GM23338 (cell line): ENCODE measurements at regions not wholly inside any gene's neighbourhood (a gene's known extent, or its start where the extent isn't known, plus 50 kb on each side); places are given as distances from the start of the nearest gene placed in this dataset.

Experiments
- ATAC-seq: fragments of 200-7000 bp; cut with Tn5 transposase; 3 replicates; pipeline ENCODE4 v1.9.1; 2020
- DNase-seq: peaks from one replicate; pipeline ENCODE4 v3.0.0-alpha.2; 2015; ENCODE audit warnings: low spot score
- H2AFZ ChIP-seq: fragments of 200-600 bp; sonication (generic); 2 replicates; pipeline ENCODE4 v1.8.0; 2016; ENCODE audit warnings: antibody characterized with exemption, mild to moderate bottlenecking, moderate library complexity
- H3F3A ChIP-seq: fragments of 200-600 bp; sonication (generic); replicated peaks from 2 replicates; pipeline ENCODE4 v1.8.0; 2017; ENCODE audit warnings: antibody characterized with exemption, mixed run types, low read depth
- H3K27ac ChIP-seq: fragments of 200-600 bp; sonication (generic); 2 replicates; pipeline ENCODE4 v1.6.1; 2016; ENCODE audit warnings: low read depth
- H3K27me3 ChIP-seq: fragments of 200-600 bp; sonication (generic); 2 replicates; pipeline ENCODE4 v1.8.0; 2016; ENCODE audit warnings: mild to moderate bottlenecking, mixed run types, moderate library complexity; ENCODE audit not compliant: insufficient read depth
- H3K36me3 ChIP-seq: fragments of 200-600 bp; sonication (generic); 2 replicates; pipeline ENCODE4 v1.8.0; 2016; ENCODE audit warnings: mild to moderate bottlenecking; ENCODE audit not compliant: insufficient read depth
- H3K4me1 ChIP-seq: fragments of 200-600 bp; sonication (generic); 2 replicates; pipeline ENCODE4 v1.8.0; 2016; ENCODE audit warnings: mild to moderate bottlenecking, moderate library complexity; ENCODE audit not compliant: insufficient read depth
- H3K4me2 ChIP-seq: fragments of 200-600 bp; sonication (generic); 2 replicates; pipeline ENCODE4 v1.7.1; 2017; ENCODE audit warnings: mixed run types
- H3K4me3 ChIP-seq: fragments of 200-600 bp; sonication (generic); 2 replicates; pipeline ENCODE4 v1.6.1; 2016; ENCODE audit warnings: mixed run types
- H3K79me2 ChIP-seq: fragments of 200-600 bp; sonication (generic); replicated peaks from 2 replicates; pipeline ENCODE4 v1.8.0; 2017; ENCODE audit warnings: mild to moderate bottlenecking; ENCODE audit not compliant: insufficient read depth
- H3K9me2 ChIP-seq: fragments of 200-600 bp; sonication (generic); 2 replicates; pipeline ENCODE4 v1.8.0; 2017; ENCODE audit not compliant: insufficient read depth
- H4K20me1 ChIP-seq: fragments of 200-600 bp; sonication (generic); replicated peaks from 2 replicates; pipeline ENCODE4 v1.8.0; 2017; ENCODE audit warnings: mild to moderate bottlenecking; ENCODE audit not compliant: insufficient read depth
- H3K27ac Mint-ChIP-seq: 2 replicates; pipeline ENCODE4 v1.8.0; 2020; ENCODE audit warnings: inconsistent platforms, mild to moderate bottlenecking, moderate library complexity, mixed read lengths
- H3K27me3 Mint-ChIP-seq: 3 replicates; pipeline ENCODE4 v1.8.0; 2022; ENCODE audit warnings: low read depth, mild to moderate bottlenecking, moderate library complexity, mixed read lengths, inconsistent platforms; ENCODE audit not compliant: insufficient read depth, poor library complexity
- H3K36me3 Mint-ChIP-seq: 3 replicates; pipeline ENCODE4 v1.8.0; 2021; ENCODE audit warnings: low read depth, mild to moderate bottlenecking, inconsistent platforms, moderate library complexity, mixed read lengths
- H3K4me1 Mint-ChIP-seq: 3 replicates; pipeline ENCODE4 v1.8.0; 2020; ENCODE audit warnings: mild to moderate bottlenecking, inconsistent platforms, mixed read lengths
- H3K4me3 Mint-ChIP-seq: 3 replicates; pipeline ENCODE4 v1.8.0; 2021; ENCODE audit warnings: moderate library complexity, mild to moderate bottlenecking, inconsistent platforms, mixed read lengths
- H3K9me3 Mint-ChIP-seq: 3 replicates; pipeline ENCODE4 v1.8.0; 2020; ENCODE audit warnings: moderate library complexity, mild to moderate bottlenecking, inconsistent platforms, mixed read lengths
- CREB1 ChIP-seq: fragments of 250-450 bp; sonication (Bioruptor Pico); IDR thresholded peaks from 2 replicates; pipeline ENCODE4 v1.5.0; 2020; ENCODE audit warnings: low read depth, mild to moderate bottlenecking, moderate library complexity
- JUNB ChIP-seq: IDR thresholded peaks from one replicate; pipeline ENCODE4 v1.6.1; 2016; ENCODE audit warnings: antibody characterized with exemption; ENCODE audit not compliant: unreplicated experiment
- STAT1 ChIP-seq: IDR thresholded peaks from one replicate; pipeline ENCODE4 v1.6.1; 2016; ENCODE audit warnings: antibody characterized with exemption; ENCODE audit not compliant: unreplicated experiment
- TF ChIP-seq, protein P1 (sequence below): fragments of 250-450 bp; sonication (Bioruptor Pico); IDR thresholded peaks from 2 replicates; pipeline ENCODE4 v1.5.0; 2020; ENCODE audit warnings: mild to moderate bottlenecking, moderate library complexity
- TF ChIP-seq, protein P2 (sequence below), 2 experiments: fragments of 200-600 bp in 1 of 2; sonication (generic) in 1 of 2; conservative IDR thresholded peaks; 2 replicates each; pipeline versions ENCODE4 v1.5.1 to v1.6.1; 2016 to 2017; ENCODE audit warnings: antibody characterized with exemption in 2 of 2, low read depth in 2 of 2, mild to moderate bottlenecking in 2 of 2, moderate library complexity in 1 of 2

- TF ChIP-seq, protein P1, sequence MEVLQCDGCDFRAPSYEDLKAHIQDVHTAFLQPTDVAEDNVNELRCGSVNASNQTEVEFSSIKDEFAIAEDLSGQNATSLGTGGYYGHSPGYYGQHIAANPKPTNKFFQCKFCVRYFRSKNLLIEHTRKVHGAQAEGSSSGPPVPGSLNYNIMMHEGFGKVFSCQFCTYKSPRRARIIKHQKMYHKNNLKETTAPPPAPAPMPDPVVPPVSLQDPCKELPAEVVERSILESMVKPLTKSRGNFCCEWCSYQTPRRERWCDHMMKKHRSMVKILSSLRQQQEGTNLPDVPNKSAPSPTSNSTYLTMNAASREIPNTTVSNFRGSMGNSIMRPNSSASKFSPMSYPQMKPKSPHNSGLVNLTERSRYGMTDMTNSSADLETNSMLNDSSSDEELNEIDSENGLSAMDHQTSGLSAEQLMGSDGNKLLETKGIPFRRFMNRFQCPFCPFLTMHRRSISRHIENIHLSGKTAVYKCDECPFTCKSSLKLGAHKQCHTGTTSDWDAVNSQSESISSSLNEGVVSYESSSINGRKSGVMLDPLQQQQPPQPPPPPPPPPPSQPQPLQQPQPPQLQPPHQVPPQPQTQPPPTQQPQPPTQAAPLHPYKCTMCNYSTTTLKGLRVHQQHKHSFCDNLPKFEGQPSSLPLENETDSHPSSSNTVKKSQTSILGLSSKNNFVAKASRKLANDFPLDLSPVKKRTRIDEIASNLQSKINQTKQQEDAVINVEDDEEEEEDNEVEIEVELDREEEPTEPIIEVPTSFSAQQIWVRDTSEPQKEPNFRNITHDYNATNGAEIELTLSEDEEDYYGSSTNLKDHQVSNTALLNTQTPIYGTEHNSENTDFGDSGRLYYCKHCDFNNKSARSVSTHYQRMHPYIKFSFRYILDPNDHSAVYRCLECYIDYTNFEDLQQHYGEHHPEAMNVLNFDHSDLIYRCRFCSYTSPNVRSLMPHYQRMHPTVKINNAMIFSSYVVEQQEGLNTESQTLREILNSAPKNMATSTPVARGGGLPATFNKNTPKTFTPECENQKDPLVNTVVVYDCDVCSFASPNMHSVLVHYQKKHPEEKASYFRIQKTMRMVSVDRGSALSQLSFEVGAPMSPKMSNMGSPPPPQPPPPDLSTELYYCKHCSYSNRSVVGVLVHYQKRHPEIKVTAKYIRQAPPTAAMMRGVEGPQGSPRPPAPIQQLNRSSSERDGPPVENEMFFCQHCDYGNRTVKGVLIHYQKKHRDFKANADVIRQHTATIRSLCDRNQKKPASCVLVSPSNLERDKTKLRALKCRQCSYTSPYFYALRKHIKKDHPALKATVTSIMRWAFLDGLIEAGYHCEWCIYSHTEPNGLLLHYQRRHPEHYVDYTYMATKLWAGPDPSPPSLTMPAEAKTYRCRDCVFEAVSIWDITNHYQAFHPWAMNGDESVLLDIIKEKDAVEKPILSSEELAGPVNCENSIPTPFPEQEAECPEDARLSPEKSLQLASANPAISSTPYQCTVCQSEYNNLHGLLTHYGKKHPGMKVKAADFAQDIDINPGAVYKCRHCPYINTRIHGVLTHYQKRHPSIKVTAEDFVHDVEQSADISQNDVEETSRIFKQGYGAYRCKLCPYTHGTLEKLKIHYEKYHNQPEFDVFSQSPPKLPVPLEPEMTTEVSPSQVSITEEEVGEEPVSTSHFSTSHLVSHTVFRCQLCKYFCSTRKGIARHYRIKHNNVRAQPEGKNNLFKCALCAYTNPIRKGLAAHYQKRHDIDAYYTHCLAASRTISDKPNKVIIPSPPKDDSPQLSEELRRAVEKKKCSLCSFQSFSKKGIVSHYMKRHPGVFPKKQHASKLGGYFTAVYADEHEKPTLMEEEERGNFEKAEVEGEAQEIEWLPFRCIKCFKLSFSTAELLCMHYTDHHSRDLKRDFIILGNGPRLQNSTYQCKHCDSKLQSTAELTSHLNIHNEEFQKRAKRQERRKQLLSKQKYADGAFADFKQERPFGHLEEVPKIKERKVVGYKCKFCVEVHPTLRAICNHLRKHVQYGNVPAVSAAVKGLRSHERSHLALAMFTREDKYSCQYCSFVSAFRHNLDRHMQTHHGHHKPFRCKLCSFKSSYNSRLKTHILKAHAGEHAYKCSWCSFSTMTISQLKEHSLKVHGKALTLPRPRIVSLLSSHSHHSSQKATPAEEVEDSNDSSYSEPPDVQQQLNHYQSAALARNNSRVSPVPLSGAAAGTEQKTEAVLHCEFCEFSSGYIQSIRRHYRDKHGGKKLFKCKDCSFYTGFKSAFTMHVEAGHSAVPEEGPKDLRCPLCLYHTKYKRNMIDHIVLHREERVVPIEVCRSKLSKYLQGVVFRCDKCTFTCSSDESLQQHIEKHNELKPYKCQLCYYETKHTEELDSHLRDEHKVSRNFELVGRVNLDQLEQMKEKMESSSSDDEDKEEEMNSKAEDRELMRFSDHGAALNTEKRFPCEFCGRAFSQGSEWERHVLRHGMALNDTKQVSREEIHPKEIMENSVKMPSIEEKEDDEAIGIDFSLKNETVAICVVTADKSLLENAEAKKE, result no peak
Observed at GRCh38 chr7:110187877-110188554, 902.9 kb upstream of the LRRN3 start (continued).

- Mint-ChIP-seq H3K27ac (no peak overlapping the region), H3K9me3 (no peaks in the 10 kb centered on the region), H3K36me3 (no peaks in the 10 kb centered on the region), H3K4me3 (no peak overlapping the region), H3K4me1 (no peaks in the 10 kb centered on the region), H3K27me3 (no peaks in the 10 kb centered on the region)
- Histone ChIP-seq H3K4me1 (no peaks in the 10 kb centered on the region), H3K4me3 (no peak overlapping the region), H3K27me3 (no peaks in the 10 kb centered on the region), H2AFZ (peak overlapping the region; percentile 78), H4K20me1 (no peaks in the 10 kb centered on the region), H3F3A (no peaks in the 10 kb centered on the region), H3K79me2 (no peaks in the 10 kb centered on the region), H3K27ac (no peak overlapping the region), H3K4me2 (no peak overlapping the region), H3K9me2 (no peaks in the 10 kb centered on the region), H3K36me3 (no peaks in the 10 kb centered on the region)
- peak; percentile 73 for DNase-seq
- peak; percentile 96 for ATAC-seq
- TF ChIP-seq STAT1, result no peak
- TF ChIP-seq JUNB, result no peak
- TF ChIP-seq CREB1 (CRISPR knock-in tag), result no peak
- TF ChIP-seq, protein P2, sequence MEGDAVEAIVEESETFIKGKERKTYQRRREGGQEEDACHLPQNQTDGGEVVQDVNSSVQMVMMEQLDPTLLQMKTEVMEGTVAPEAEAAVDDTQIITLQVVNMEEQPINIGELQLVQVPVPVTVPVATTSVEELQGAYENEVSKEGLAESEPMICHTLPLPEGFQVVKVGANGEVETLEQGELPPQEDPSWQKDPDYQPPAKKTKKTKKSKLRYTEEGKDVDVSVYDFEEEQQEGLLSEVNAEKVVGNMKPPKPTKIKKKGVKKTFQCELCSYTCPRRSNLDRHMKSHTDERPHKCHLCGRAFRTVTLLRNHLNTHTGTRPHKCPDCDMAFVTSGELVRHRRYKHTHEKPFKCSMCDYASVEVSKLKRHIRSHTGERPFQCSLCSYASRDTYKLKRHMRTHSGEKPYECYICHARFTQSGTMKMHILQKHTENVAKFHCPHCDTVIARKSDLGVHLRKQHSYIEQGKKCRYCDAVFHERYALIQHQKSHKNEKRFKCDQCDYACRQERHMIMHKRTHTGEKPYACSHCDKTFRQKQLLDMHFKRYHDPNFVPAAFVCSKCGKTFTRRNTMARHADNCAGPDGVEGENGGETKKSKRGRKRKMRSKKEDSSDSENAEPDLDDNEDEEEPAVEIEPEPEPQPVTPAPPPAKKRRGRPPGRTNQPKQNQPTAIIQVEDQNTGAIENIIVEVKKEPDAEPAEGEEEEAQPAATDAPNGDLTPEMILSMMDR (conservative IDR thresholded peaks at IDR 0.05; ENCODE audit: low read depth in 2 of 2), result peak; percentile 54 to 89
- TF ChIP-seq, protein P1, result no peak
Observed at GRCh38 chr7:110204527-110204926, 886.4 kb upstream of the LRRN3 start.
